ENCODE measurements at regions not wholly inside any gene's neighbourhood (a gene's known extent, or its start where the extent isn't known, plus 50 kb on each side); places are given as distances from the start of the nearest gene placed in this dataset.
A peak's percentile ranks its signal among the peaks of the same experiment; 100 is the strongest.

GRCh38 chr6:6972456-6972855 lies 135.3 kb upstream of the RREB1 start (continued):
- TF ChIP-seq ATF3 (IDR thresholded peaks at IDR 0.05) (peak; percentile 95), ATF3 (CRISPR knock-in tag; conservative IDR thresholded peaks at IDR 0.05) (0 out of 2 replicates have a peak, but pooled peaks have one; percentile 38), CGGBP1 (CRISPR knock-in tag; IDR thresholded peaks at IDR 0.05) (no peak), LARP7 (IDR thresholded peaks at IDR 0.05) (no peak), TAL1 (IDR thresholded peaks at IDR 0.05) (no peak), DPF2 (IDR thresholded peaks at IDR 0.05) (peak; percentile 92), HIVEP1 (CRISPR knock-in tag; IDR thresholded peaks at IDR 0.05) (no peak), RBM17 (IDR thresholded peaks at IDR 0.05; ENCODE audit: borderline replicate concordance, low read depth, low read length) (no peak), HES1 (IDR thresholded peaks at IDR 0.05; ENCODE audit: low read depth) (no peak), MEF2A (IDR thresholded peaks at IDR 0.05; ENCODE audit: control insufficient read depth, low read depth, low read length) (no peak), ZEB2 (IDR thresholded peaks at IDR 0.05) (peak; percentile 63), KDM2B (CRISPR knock-in tag; IDR thresholded peaks at IDR 0.05) (no peak), NONO (IDR thresholded peaks at IDR 0.05; ENCODE audit: low read depth in 2 of 2, low read length in 1 of 2) (no peak), HMBOX1 (IDR thresholded peaks at IDR 0.05) (peak; percentile 78), ZC3H11A (IDR thresholded peaks at IDR 0.05; ENCODE audit: low read depth, low read length) (no peak), XRCC5 (IDR thresholded peaks at IDR 0.05; ENCODE audit: low read depth, low read length) (no peak), PHF21A (IDR thresholded peaks at IDR 0.05; ENCODE audit: borderline replicate concordance, low read depth) (no peak), DNMT1 (IDR thresholded peaks at IDR 0.05) (no peak), POLR2AphosphoS5 (IDR thresholded peaks at IDR 0.05; ENCODE audit: control insufficient read depth, insufficient read depth, low read depth, low read length) (no peak), GTF3C2 (IDR thresholded peaks at IDR 0.05; ENCODE audit: borderline replicate concordance, extremely low read depth, insufficient read length) (no peak), MCM5 (IDR thresholded peaks at IDR 0.05; ENCODE audit: low read depth) (no peak), KDM1A (IDR thresholded peaks at IDR 0.05) (peak in 1 of 2 experiments; percentile 52; a peak in 3 of 4 replicates), NCOR1 (IDR thresholded peaks at IDR 0.05) (peak; percentile 64), IRF2 (CRISPR knock-in tag; IDR thresholded peaks at IDR 0.05) (no peak), FOS (IDR thresholded peaks at IDR 0.05; ENCODE audit: extremely low read depth, insufficient read length) (peak; percentile 70), PRMT5 (CRISPR knock-in tag; IDR thresholded peaks at IDR 0.05) (no peak), SMARCA5 (IDR thresholded peaks at IDR 0.05) (0 out of 2 replicates have a peak, but pooled peaks have one; percentile 12)

All from K562 (cell line).